H1 (cell line): ENCODE measurements at regions not wholly inside any gene's neighbourhood (a gene's known extent, or its start where the extent isn't known, plus 50 kb on each side); places are given as distances from the start of the nearest gene placed in this dataset.

Experiments
- TEAD4 ChIP-seq: IDR thresholded peaks from 2 replicates; pipeline ENCODE4 v1.6.1; 2012; ENCODE audit warnings: low read depth, low read length, inconsistent platforms, mixed read lengths
- YY1 ChIP-seq: IDR thresholded peaks from 2 replicates; pipeline ENCODE4 v1.6.1; 2011; ENCODE audit warnings: low read depth, mild to moderate bottlenecking, low read length

- TF ChIP-seq TEAD4 (no peak), YY1 (no peak)
These were observed 242.9 kb downstream of the WNT5A start (continued) for GRCh38 chr3:55244247-55244646.
